K562 (cell line): ENCODE measurements at regions not wholly inside any gene's neighbourhood (a gene's known extent, or its start where the extent isn't known, plus 50 kb on each side); places are given as distances from the start of the nearest gene placed in this dataset.

Experiments used
- ATAC-seq: fragments of 200-7000 bp; cut with Tn5 transposase; 3 replicates; pipeline ENCODE4 v1.9.1; 2020; ENCODE audit warnings: moderate library complexity
- BruUV-seq: library from RNA; stranded (reverse); fragments of 400-500 nt; replicated peaks from 2 replicates; lab custom pipeline; 2021; lab: Mats Ljungman, UMichigan
- CTCF ChIA-PET: fragments of 300-600 bp; formaldehyde crosslinking; extraction: SDS; loops from one replicate; lab custom pipeline; 2021; ENCODE audit warnings: low intra/inter-chr PET ratio; lab: Yijun Ruan, JAX
- POLR2A ChIA-PET: fragments of 300-600, 350-650 bp; sonication (Branson Sonifier 250); formaldehyde crosslinking; extraction: SDS; loops from one replicate; lab custom pipeline; 2021; ENCODE audit warnings: antibody characterized with exemption, inconsistent platforms; lab: Yijun Ruan, JAX
- DNase-seq, 4 experiments: peaks; one replicate each; pipeline versions ENCODE4 v3.0.0 to v3.0.0-alpha.2; 2011 to 2018; ENCODE audit warnings: low spot score in 3 of 4, mixed read lengths in 3 of 4; ENCODE audit errors: extremely low read depth in 1 of 4
- FAIRE-seq: peaks from 2 replicates; lab custom pipeline; 2011; peaks lifted over from hg19 to GRCh38; lab: Jason Lieb, UNC
- H2AFZ ChIP-seq: 2 replicates; pipeline ENCODE4 v1.6.0; 2011; ENCODE audit warnings: low read depth, low read length, control low read depth, inconsistent platforms
- H3K27ac ChIP-seq: fragments of 200-600 bp; 3 replicates; pipeline ENCODE4 v1.8.0; 2011; ENCODE audit warnings: low read depth, mild to moderate bottlenecking, control low read depth, inconsistent platforms, low read length, moderate library complexity, mixed read lengths; ENCODE audit errors: extremely low read depth
- H3K27me3 ChIP-seq, 2 experiments: fragments of 300-600 bp in 1 of 2; 2 replicates in 1 of 2; 3 replicates in 1 of 2; pipeline versions ENCODE4 v1.6.0 to v1.8.0; 2011; ENCODE audit warnings: inconsistent platforms in 2 of 2, low read length in 2 of 2, mild to moderate bottlenecking in 1 of 2, mixed read lengths in 1 of 2, moderate library complexity in 1 of 2; ENCODE audit not compliant: control insufficient read depth in 2 of 2, insufficient read depth in 2 of 2
- H3K36me3 ChIP-seq: fragments of 300-600 bp; 3 replicates; pipeline ENCODE4 v1.8.0; 2011; ENCODE audit warnings: mild to moderate bottlenecking, low read length, inconsistent platforms; ENCODE audit not compliant: control insufficient read depth, insufficient read depth
- H3K4me1 ChIP-seq, 2 experiments: fragments of 200-600 bp in 1 of 2; replicated peaks in 1 of 2; 2 replicates in 1 of 2; 3 replicates in 1 of 2; pipeline versions ENCODE4 v1.5.1 to v1.8.0; 2011; ENCODE audit warnings: inconsistent platforms in 2 of 2, low read length in 2 of 2, mild to moderate bottlenecking in 1 of 2, mixed read lengths in 1 of 2, moderate library complexity in 1 of 2; ENCODE audit not compliant: control insufficient read depth in 2 of 2, insufficient read depth in 2 of 2
- H3K4me2 ChIP-seq: 2 replicates; pipeline ENCODE4 v1.6.1; 2011; ENCODE audit warnings: low read length, control low read depth, inconsistent platforms, mixed read lengths; ENCODE audit not compliant: insufficient read depth
- H3K4me3 ChIP-seq: fragments of 200-600 bp; sonication (generic), shearing (Covaris generic); 2 replicates; pipeline ENCODE4 v1.5.1; 2016; ENCODE audit warnings: control low read depth, inconsistent platforms
- H3K79me2 ChIP-seq: fragments of 200-600 bp; 3 replicates; pipeline ENCODE4 v1.8.0; 2011; ENCODE audit warnings: low read length, inconsistent platforms; ENCODE audit not compliant: control insufficient read depth, insufficient read depth
- H3K9ac ChIP-seq, 2 experiments: 2 replicates each; pipeline versions ENCODE4 v1.6.0 to v1.6.1; 2011; ENCODE audit warnings: low read depth in 2 of 2, low read length in 2 of 2, control low read depth in 1 of 2, inconsistent platforms in 1 of 2, mild to moderate bottlenecking in 1 of 2, mixed read lengths in 1 of 2; ENCODE audit not compliant: insufficient read depth in 1 of 2
- H3K9me1 ChIP-seq: one replicate; pipeline ENCODE4 v1.6.0; 2011; ENCODE audit warnings: inconsistent platforms, mild to moderate bottlenecking, low read length, moderate library complexity; ENCODE audit not compliant: control insufficient read depth, insufficient read depth
- H3K9me3 ChIP-seq: replicated peaks from 2 replicates; pipeline ENCODE4 v1.5.1; 2011; ENCODE audit warnings: low read depth, low read length, inconsistent platforms; ENCODE audit not compliant: control insufficient read depth, insufficient read depth
- H4K20me1 ChIP-seq: replicated peaks from 2 replicates; pipeline ENCODE4 v1.6.1; 2011; ENCODE audit warnings: low read length, inconsistent platforms, mixed read lengths; ENCODE audit not compliant: control insufficient read depth, insufficient read depth
- GABPB1 ChIP-seq: sonication (generic); formaldehyde crosslinking; IDR thresholded peaks from 2 replicates; pipeline ENCODE4 v1.8.0; 2022; ENCODE audit warnings: mild to moderate bottlenecking, missing genetic modification reagents
- NUFIP1 ChIP-seq: fragments of 450-650 bp; IDR thresholded peaks from 2 replicates; pipeline ENCODE4 v1.6.1; 2018; ENCODE audit not compliant: partially characterized antibody
- SFPQ ChIP-seq: fragments of 200-400 bp; formaldehyde crosslinking; IDR thresholded peaks from 2 replicates; pipeline ENCODE4 v1.6.1; 2017; ENCODE audit warnings: mild to moderate bottlenecking, low read depth, low read length, moderate library complexity
- THRAP3 ChIP-seq: fragments of 450-650 bp; IDR thresholded peaks from 2 replicates; pipeline ENCODE4 v1.6.1; 2016; ENCODE audit warnings: mild to moderate bottlenecking, inconsistent platforms, borderline replicate concordance
- ZBTB33 ChIP-seq: sonication (generic); formaldehyde crosslinking; IDR thresholded peaks from 2 replicates; pipeline ENCODE4 v1.8.1; 2023; ENCODE audit warnings: mild to moderate bottlenecking, missing genetic modification reagents
- ZKSCAN8 ChIP-seq: fragments of 200-800 bp; sonication (Bioruptor generic); IDR thresholded peaks from 2 replicates; pipeline ENCODE4 v1.6.1; 2016; ENCODE audit warnings: missing genetic modification characterization, missing compliant biosample characterization
- ZNF830 ChIP-seq: fragments of 250-450 bp; sonication (Bioruptor Pico); IDR thresholded peaks from 2 replicates; pipeline ENCODE4 v1.5.0; 2021; ENCODE audit warnings: mild to moderate bottlenecking
- WGBS: fragments of 100-300 bp; shearing (Covaris generic); methylation state at CpG from one replicate; pipeline ENCODE4 v1.1.6; 2016; ENCODE audit warnings: low coverage, mixed read lengths; ENCODE audit not compliant: insufficient coverage; ENCODE audit errors: missing lambda C conversion rate; 5-methylcytosine and 5-hydroxymethylcytosine counted together
- in situ Hi-C: fragments of 300-500 bp; cut with MboI; formaldehyde crosslinking; loops from 4 replicates; pipeline ENCODE4 v1.15.0; 2018; ENCODE audit warnings: inconsistent platforms, mixed read lengths
- intact Hi-C: fragments of 100-400 bp; cut with micrococcal nuclease; formaldehyde crosslinking; loops from 2 replicates; pipeline ENCODE4 v1.14.2; 2022

- no TSS peak for BruUV-seq
- ATAC-seq (no peak), DNase-seq (no peak), FAIRE-seq (no peak)
- Histone ChIP-seq H3K27me3 (no peaks in the 10 kb centered on the region; a peak in 1 of 5 replicates), H3K4me2 (no peak overlapping the region), H3K27ac (no peak overlapping the region), H3K9me1 (no peaks in the 10 kb centered on the region), H3K9ac (no peak overlapping the region), H2AFZ (no peak overlapping the region), H4K20me1 (no peaks in the 10 kb centered on the region), H3K36me3 (no peaks in the 10 kb centered on the region), H3K4me1 (peaks cover 0 to 16% of the 10 kb centered on the region in 2 experiments; a peak in 2 of 5 replicates), H3K4me3 (no peak overlapping the region), H3K9me3 (peaks cover 2% of the 10 kb centered on the region; the same call in 1 of the 2 replicates), H3K79me2 (no peaks in the 10 kb centered on the region)
- WGBS: 40% methylated on average over 6 of the region's 6 CpGs
- ChIA-PET POLR2A (no interaction called here), CTCF (no interaction called here)
- no peak for TF ChIP-seq ZBTB33 (CRISPR knock-in tag)
- in situ Hi-C loops (loop anchor here (25.0 kb wide), 1 partner anchor 413 kb away; no protein-coding TSS in a partner anchor), intact Hi-C loops (loop anchor here (10.0 kb wide), 1 partner anchor 410 kb away; no protein-coding TSS in a partner anchor)
These were observed 126.3 kb upstream of the FHL2 start for GRCh38 chr2:105525201-105525600.

- ChIA-PET POLR2A (no interaction called here), CTCF (interaction anchor here (0.6 to 7.9 kb wide), 3 partner anchors 68 to 1068 kb away, joined by 3 to 117 read pairs (median 11); no protein-coding TSS in a partner anchor)
- no peak overlapping the region for H3K4me2 ChIP-seq
- H3K27ac ChIP-seq: no peak overlapping the region
- H3K9ac ChIP-seq: no peak overlapping the region
- no peak overlapping the region for H2AFZ ChIP-seq
- peaks cover 4 to 16% of the 10 kb centered on the region in 2 experiments; a peak in 4 of 5 replicates for H3K4me1 ChIP-seq
- no peak for DNase-seq
- 23% methylated on average over 4 of the region's 4 CpGs for WGBS
- H3K9me3 ChIP-seq: peaks cover 2% of the 10 kb centered on the region; the same call in 1 of the 2 replicates
- no peaks in the 10 kb centered on the region for H3K79me2 ChIP-seq
- no peaks in the 10 kb centered on the region; a peak in 1 of 5 replicates for H3K27me3 ChIP-seq
- no peaks in the 10 kb centered on the region for H3K9me1 ChIP-seq
- no peak overlapping the region for H3K4me3 ChIP-seq
- no peak for FAIRE-seq
- intact Hi-C loops (loop anchor here (10.0 kb wide), 1 partner anchor 408 kb away; no protein-coding TSS in a partner anchor), in situ Hi-C loops (loop anchor here (5.0 kb wide), 1 partner anchor 150 kb away; no protein-coding TSS in a partner anchor)
- no peak for ATAC-seq
- BruUV-seq: no TSS peak
- no peaks in the 10 kb centered on the region for H3K36me3 ChIP-seq
- H4K20me1 ChIP-seq: no peaks in the 10 kb centered on the region
- no peak for TF ChIP-seq ZNF830 (CRISPR knock-in tag)
- TF ChIP-seq SFPQ: no peak
- no peak for TF ChIP-seq THRAP3
- no peak for TF ChIP-seq GABPB1 (CRISPR knock-in tag)
- TF ChIP-seq NUFIP1: no peak
- no peak for TF ChIP-seq ZKSCAN8 (CRISPR knock-in tag)
These were observed 123.8 kb upstream of the FHL2 start for GRCh38 chr2:105522645-105523044.
